ENCODE measurements at regions not wholly inside any gene's neighbourhood (a gene's known extent, or its start where the extent isn't known, plus 50 kb on each side); places are given as distances from the start of the nearest gene placed in this dataset.
"Not testable (repeated sequence)": the region's sequence is repeated elsewhere in the genome, so short reads cannot be mapped to it uniquely, and the experiment has no call there.

GRCh38 chr6:48553467-48554189 lies 442.6 kb upstream of the PTCHD4 start:
- H3K4me3 ChIP-seq (ENCODE audit: low read depth, low read length), result no peak overlapping the region
- no peak for DNase-seq (ENCODE audit: low read depth)
- TF ChIP-seq CTCF (conservative IDR thresholded peaks at IDR 0.05; ENCODE audit: low read depth, low read length), result no peak

- DNase-seq (ENCODE audit: low read depth), result no peak
- no peak for TF ChIP-seq CTCF (conservative IDR thresholded peaks at IDR 0.05; ENCODE audit: low read depth, low read length)
- H3K4me3 ChIP-seq (ENCODE audit: low read depth, low read length), result no peak overlapping the region
These were observed 441.9 kb upstream of the PTCHD4 start for GRCh38 chr6:48552905-48553304.

GRCh38 chr6:48550603-48551002 lies 439.6 kb upstream of the PTCHD4 start:
- DNase-seq (ENCODE audit: low read depth), result no peak
- no peak for TF ChIP-seq CTCF (conservative IDR thresholded peaks at IDR 0.05; ENCODE audit: low read depth, low read length)
- no peak overlapping the region for H3K4me3 ChIP-seq (ENCODE audit: low read depth, low read length)

GRCh38 chr6:48542191-48542590 lies 431.2 kb upstream of the PTCHD4 start:
- TF ChIP-seq CTCF (conservative IDR thresholded peaks at IDR 0.05; ENCODE audit: low read depth, low read length), result no peak
- DNase-seq (ENCODE audit: low read depth), result peak; percentile 7

GRCh38 chr6:48541649-48542048 lies 430.7 kb upstream of the PTCHD4 start:
- H3K4me3 ChIP-seq (ENCODE audit: low read depth, low read length), result no peak overlapping the region
- DNase-seq (ENCODE audit: low read depth), result peak; percentile 4
- no peak for TF ChIP-seq CTCF (conservative IDR thresholded peaks at IDR 0.05; ENCODE audit: low read depth, low read length)

More at GRCh38 chr6:48542191-48542590, 431.2 kb upstream of the PTCHD4 start:
- H3K4me3 ChIP-seq (ENCODE audit: low read depth, low read length), result no peak overlapping the region

GRCh38 chr6:48535582-48536009 lies 424.6 kb upstream of the PTCHD4 start:
- DNase-seq (ENCODE audit: low read depth), result peak; percentile 81
- no peak overlapping the region for H3K4me3 ChIP-seq (ENCODE audit: low read depth, low read length)

GRCh38 chr6:48530978-48531377 lies 420.0 kb upstream of the PTCHD4 start:
- not testable (repeated sequence) for DNase-seq (ENCODE audit: low read depth); H3K4me3 ChIP-seq (ENCODE audit: low read depth, low read length)

More at GRCh38 chr6:48535582-48536009, 424.6 kb upstream of the PTCHD4 start:
- TF ChIP-seq CTCF (conservative IDR thresholded peaks at IDR 0.05; ENCODE audit: low read depth, low read length), result no peak
